GM19324 (cell line): ENCODE measurements at regions not wholly inside any gene's neighbourhood (a gene's known extent, or its start where the extent isn't known, plus 50 kb on each side); places are given as distances from the start of the nearest gene placed in this dataset.

Source experiments
- ATAC-seq: cut with Tn5 transposase; IDR thresholded peaks from one replicate; pipeline ENCODE4 v1.9.1; 2021; ENCODE audit warnings: mild to moderate bottlenecking, moderate library complexity; ENCODE audit not compliant: unreplicated experiment, low FRiP score

GRCh38 chr21:38968887-38969543 is 163.3 kb downstream of the ETS2 start:
- ATAC-seq: no peak

GRCh38 chr21:38965910-38966504 is 160.3 kb downstream of the ETS2 start:
- no peak for ATAC-seq

GRCh38 chr21:38965241-38965640 is 159.5 kb downstream of the ETS2 start:
- no peak for ATAC-seq

- ATAC-seq: no peak
These were observed 157.3 kb downstream of the ETS2 start for GRCh38 chr21:38963006-38963405.

- ATAC-seq: no peak
These were observed 154.5 kb downstream of the ETS2 start for GRCh38 chr21:38960251-38960650.

GRCh38 chr21:38959692-38960061 is 153.9 kb downstream of the ETS2 start:
- ATAC-seq: no peak

GRCh38 chr21:38958940-38959691 is 153.4 kb downstream of the ETS2 start:
- no peak for ATAC-seq

- ATAC-seq: no peak
These were observed 152.6 kb downstream of the ETS2 start for GRCh38 chr21:38958323-38958705.

GRCh38 chr21:38957575-38958322 is 152.0 kb downstream of the ETS2 start:
- no peak for ATAC-seq

GRCh38 chr21:38956856-38957571 is 151.3 kb downstream of the ETS2 start:
- no peak for ATAC-seq

GRCh38 chr21:38956521-38956855 is 150.8 kb downstream of the ETS2 start:
- ATAC-seq: no peak

- ATAC-seq: no peak
These were observed 150.3 kb downstream of the ETS2 start for GRCh38 chr21:38956007-38956406.

GRCh38 chr21:38955495-38955894 is 149.8 kb downstream of the ETS2 start:
- ATAC-seq: no peak

- ATAC-seq: no peak
These were observed 148.9 kb downstream of the ETS2 start for GRCh38 chr21:38954588-38955004.

GRCh38 chr21:38953516-38953915 is 147.8 kb downstream of the ETS2 start:
- ATAC-seq: no peak

- ATAC-seq: no peak
These were observed 147.2 kb downstream of the ETS2 start for GRCh38 chr21:38952890-38953289.

- ATAC-seq: no peak
These were observed 145.5 kb downstream of the ETS2 start for GRCh38 chr21:38951095-38951730.

- no peak for ATAC-seq
These were observed 144.8 kb downstream of the ETS2 start for GRCh38 chr21:38950435-38951094.

- ATAC-seq: no peak
These were observed 143.3 kb downstream of the ETS2 start for GRCh38 chr21:38949070-38949380.
